SKM-1 treated with dmso at 0.1 percent for 144 hours (cell line): ENCODE measurements at regions not wholly inside any gene's neighbourhood (a gene's known extent, or its start where the extent isn't known, plus 50 kb on each side); places are given as distances from the start of the nearest gene placed in this dataset.
"Not testable (repeated sequence)": the region's sequence is repeated elsewhere in the genome, so short reads cannot be mapped to it uniquely, and the experiment has no call there.

ENCODE experiments used
- DNase-seq: peaks from one replicate; lab custom pipeline; 2025; ENCODE audit not compliant: unreplicated experiment; lab: John Stamatoyannopoulos, UW

DNA sequence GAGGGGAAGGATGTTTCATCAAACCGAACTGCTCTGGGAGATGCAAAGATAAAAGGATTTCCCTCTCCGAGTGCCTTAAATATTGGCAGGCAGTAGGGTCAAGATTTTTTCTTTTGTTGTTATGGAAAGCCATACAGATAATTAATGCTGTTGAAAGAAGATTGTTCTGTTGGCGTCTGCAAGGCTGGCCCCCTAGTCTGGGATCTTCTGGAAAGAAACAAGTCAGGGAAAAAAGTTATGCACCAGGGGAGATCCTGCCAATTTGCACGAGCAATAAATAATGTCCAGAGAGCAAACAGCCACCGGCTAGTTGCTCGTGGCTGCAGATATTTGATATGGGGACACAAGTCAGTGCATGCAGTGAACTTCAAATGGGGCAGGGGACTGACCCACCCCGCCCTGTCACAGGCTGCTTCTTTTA lies 202.1 kb upstream of the MYL2 start:
- DNase-seq: no peak

DNA sequence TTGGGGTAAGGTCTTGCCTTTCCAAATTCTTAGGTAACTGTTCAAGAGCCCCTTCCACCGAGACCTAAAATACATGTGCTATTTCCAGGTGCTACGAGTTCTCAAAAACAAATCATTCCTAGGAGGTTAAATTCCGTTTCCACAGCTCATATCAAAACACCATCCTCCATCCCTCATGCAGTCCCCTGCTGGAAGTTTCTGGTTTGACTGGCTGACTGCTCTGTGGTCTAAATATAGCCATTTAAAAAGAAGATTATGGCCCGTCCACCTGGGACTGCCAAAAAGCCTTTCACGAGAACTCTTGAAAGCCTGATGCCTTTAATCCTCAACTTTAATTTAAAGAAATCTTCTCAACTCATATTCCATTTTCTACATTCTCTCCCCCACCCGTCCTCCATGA lies 201.5 kb upstream of the MYL2 start:
- DNase-seq: no peak

DNA sequence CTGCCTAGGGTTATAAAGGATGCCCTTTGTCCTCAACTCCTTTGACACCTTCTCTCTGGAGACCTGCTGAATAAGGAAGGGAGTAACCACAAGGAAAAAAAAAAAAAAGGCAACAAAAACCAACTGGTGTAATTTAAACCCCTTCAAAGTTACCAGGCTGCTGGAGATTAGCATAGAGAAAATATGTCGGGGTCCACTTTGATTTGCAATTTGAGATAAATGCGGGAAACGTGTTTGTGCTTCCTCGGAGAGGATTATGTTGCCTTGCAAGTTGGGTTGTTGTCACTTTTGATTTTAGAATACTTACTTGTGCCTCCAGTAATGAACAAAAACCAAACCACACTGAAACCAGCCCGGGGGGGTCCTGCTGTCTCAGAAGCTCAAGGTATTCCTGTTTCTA lies 200.2 kb upstream of the MYL2 start:
- DNase-seq: no peak

DNA sequence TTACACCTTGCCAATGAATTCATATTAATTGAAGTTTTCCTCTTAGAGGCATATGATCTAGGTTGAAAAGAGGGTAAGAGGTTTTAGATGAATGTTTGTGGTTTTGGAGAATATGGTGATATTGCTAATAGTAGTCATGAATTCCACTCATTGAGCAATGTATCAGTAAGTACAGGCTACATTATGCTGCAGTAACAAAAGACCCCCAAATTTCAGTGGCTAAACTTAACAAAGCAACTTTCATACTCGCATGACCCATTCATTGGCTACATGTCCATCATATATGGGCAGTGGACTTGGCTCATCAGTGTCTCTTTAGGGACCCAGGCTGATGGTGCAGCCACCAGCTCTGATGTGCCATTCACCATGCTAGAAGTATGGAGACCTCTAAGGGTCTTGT lies 196.6 kb upstream of the MYL2 start:
- DNase-seq: no peak

GRCh38 chr12:111113313-111113712 lies 192.9 kb upstream of the MYL2 start:
- DNase-seq: not testable (repeated sequence)

DNA sequence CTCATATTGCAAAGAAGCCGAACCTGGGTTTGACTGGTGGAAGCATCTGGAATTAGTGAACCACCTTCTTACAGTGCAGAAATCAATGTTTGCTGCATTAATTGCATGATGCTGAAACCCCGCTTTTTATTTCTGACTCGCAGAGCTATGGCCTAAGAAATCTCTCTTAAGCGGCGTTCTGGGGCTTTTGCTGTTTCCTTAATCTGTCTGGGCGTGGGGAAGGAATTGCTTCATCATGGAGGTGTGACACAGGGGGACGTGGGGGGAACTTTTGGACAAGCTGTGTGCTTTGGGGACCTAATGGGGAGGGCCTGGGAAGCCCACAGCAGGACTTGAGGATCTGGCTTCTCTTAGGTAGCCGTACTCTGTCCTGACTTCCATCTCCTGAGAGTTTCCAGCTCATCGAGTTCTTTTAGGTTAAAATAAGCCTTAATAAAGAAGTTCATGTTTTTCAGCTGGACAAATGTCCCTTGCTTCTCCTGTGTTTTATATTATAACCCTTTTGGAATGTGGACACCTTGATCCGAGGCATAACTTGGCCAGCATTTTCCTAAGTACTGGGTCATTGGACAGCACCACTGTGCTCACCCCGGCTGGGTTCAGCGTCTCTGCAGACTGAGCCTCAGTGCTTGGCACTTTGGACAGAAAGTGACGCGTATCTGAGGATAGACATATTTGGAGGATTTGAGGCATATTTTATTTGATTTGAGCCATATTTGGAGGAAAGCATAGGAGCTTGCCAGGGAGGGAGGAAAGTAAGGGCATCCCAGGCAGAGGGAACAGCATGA lies 192.1 kb upstream of the MYL2 start:
- no peak for DNase-seq

DNA sequence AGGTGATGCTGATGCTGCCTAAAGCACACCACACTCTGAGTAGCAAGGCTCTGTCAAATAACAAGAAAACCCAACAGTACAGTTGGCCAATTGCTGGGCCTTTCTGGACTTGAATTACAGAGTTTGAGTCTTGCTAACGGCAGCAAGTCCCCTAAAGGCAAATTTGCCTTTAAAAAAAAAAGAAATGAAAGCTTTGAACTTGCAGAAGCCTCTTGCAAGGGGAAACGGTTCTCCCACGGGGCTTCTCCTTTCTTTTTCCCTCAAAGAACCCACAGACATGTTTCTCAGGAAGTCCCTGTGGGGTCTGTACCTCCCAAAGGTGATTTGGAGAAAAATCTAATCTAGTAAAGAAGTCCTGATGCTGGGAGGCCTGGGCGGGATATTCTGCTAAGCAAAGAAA lies 191.3 kb upstream of the MYL2 start:
- no peak for DNase-seq

- no peak for DNase-seq
These were observed 190.2 kb upstream of the MYL2 start for GRCh38 chr12:111110556-111110955.

- DNase-seq: no peak
These were observed 188.3 kb upstream of the MYL2 start for GRCh38 chr12:111108726-111109125.

DNA sequence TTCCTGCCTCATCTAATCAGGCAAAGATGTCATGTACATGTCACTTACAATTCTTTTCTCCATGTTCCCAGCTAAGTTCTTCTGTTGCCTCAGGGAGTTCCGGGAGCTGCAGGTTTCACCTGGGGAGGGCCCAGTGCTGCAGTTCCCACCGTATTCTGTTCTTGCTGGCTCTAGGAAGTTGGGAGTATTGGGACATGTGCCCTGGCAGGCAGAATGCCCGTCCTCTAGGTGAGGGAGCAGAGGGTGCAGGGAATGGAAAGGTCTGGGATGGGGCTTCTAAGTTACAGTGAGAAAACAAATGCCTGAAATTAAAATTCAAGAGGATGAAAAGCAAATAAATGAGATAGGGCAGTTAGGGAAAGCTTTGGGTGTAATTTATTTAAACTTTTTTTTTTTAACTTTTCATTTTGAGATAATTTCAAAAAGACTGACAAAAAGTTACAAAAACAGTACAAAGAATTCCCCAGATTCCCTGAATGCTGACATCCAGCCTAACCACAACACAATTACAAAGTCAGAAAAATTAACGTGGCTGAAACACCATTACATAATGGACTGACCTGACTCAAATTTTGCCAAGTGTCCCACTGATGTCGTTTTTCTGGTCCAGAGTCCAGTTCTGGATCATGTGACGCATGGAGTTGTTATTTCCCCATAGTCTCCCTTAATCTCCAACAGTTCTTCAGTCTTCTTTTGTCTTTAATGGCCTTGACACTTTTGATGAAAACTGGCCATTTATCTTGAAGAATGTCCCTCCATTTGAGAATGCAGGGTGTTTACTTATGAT lies 187.2 kb upstream of the MYL2 start:
- DNase-seq: no peak

GRCh38 chr12:111105294-111105693 lies 184.9 kb upstream of the MYL2 start:
- no peak for DNase-seq

DNA sequence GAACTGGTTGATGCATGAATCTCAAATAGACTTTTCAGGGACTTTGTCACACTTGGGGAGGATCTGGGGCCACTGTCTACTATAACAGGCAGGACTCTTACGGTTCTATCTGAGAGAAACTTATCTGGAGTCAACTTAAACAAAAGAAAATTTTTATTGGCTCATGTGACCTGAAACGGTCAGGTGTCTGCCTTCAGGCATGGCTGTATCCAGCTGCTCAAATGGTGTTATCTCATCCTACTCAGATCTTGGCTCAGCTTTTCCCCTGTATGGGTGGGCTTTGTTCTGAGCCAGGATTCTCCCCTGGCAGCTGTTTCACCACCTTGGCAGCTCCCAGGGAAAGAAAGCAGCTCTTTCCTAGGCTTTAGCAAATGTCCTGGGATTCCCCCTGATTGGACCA lies 183.2 kb upstream of the MYL2 start:
- DNase-seq: no peak

GRCh38 chr12:111102102-111102739 lies 181.8 kb upstream of the MYL2 start:
- DNase-seq: no peak

DNA sequence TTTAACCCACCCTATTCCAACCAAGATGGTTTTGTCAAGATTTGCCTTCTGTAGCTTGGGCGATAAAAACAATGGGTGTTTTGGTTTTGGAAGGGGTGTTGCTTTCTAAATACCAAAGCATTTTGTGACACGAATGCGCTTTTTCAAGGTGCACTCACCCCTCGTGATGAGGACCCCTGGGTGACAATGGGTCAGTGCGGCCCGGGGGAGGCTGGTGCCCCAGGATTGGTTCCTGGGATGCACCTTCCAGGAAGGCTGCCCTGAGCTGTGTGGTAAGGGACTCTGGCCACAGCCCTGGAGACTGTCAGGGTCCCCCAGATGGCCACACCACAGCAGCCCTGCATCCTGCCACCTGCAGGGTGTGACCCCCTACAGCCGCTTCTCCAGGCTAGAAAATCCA lies 180.6 kb upstream of the MYL2 start:
- DNase-seq: no peak

- DNase-seq: no peak
These were observed 180.2 kb upstream of the MYL2 start for GRCh38 chr12:111100554-111100953.

- no peak for DNase-seq
These were observed 179.6 kb upstream of the MYL2 start for GRCh38 chr12:111100003-111100402.

DNA sequence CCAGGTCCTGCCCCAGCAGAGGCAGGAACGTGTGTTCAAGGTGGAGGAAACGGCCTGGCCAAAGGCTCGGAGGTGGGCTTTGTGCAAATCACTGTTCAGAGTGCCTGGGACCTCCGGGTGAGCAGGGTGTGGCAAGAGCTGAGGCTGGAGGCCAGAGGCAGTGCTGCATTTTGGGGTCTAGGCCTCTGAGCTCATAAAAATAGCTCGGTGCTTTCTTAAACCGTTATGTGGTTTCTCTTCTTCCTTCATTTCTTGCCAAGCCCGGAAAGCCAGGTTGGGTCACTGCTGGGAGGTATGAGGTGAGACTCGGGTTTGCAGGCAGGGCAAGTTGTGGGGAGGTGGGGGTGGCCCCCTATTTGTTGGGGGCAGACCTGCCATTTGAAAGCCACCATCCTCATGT lies 178.8 kb upstream of the MYL2 start:
- no peak for DNase-seq

DNA sequence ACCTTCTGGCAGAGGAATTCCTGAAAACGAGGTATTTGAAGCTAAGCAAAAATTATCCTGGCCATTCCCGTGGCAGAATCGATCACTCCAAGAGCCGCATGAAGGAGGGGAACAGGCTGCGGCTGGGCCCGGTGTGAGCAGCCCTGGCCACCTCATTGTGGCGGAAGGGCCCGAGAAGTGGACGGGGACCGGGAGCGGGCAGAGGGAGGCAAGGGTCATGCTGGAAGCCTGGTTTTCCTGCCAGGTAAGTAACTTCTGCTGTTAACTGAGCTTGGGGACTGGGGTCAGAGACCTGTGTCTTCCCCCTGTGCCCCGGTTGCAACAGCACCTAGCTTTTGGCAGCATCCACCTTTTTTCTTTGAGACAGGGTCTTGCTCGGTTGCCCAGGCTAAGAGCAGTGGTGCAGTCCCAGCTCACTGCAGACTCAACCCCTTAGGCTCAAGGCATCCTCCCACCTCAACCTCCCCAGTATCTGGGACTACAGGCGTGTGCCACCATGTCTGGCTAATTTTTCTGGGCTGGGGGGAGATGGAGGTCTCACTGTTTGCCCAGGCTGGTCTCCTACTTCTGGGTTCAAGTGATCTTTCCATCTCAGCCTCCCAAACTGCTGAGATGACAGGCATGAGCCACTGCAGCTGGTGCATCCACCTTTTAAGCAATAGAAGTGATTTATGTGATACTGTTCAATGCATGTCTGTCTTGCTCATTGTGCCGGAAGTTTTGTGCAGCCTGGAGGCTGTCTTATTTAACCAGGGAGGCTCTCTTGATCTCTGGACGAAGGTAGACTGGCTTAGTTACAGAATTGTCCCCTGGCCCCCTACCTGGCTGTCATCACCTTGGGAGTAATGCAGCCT lies 174.0 kb upstream of the MYL2 start:
- DNase-seq: no peak

DNA sequence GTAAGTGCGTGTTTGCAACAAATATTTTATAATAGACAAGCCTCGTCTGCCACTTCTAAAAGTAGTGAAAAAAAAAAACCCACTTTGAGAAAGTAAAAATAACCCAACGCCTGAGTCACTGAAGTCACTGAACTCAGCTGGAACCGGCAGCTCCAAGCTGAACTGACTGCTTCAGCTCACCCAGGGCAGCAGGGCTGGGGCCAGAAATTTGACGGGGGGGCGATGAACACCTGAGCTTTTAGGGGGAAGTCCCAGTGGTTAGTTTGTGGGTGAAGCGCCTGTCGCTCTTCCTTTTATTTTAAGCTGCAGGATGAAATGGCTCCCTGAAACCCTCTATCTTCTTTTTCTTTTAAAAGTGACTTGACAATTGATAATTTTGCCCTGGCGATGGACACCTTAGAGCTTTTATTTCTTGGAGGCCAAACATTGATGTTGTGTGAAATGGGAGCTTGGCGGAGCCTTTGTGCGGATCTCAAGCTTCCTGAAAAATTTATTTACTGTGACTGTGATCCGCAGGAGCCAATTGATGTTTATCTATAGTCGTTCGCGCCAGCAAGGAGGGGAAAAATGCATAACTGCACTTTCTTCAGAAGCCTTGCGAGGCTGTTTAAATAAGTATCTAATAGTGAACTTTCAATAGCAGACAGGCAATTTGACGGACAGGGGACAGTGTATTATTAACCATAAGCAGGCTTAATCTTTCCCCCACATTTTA lies 173.2 kb upstream of the MYL2 start:
- DNase-seq: no peak

GRCh38 chr12:111091051-111091450 lies 170.7 kb upstream of the MYL2 start:
- no peak for DNase-seq
